G401.6 (cell line): ENCODE measurements at regions not wholly inside any gene's neighbourhood (a gene's known extent, or its start where the extent isn't known, plus 50 kb on each side); places are given as distances from the start of the nearest gene placed in this dataset.

Experiments used
- FAIRE-seq: peaks from 2 replicates; lab custom pipeline; 2012; peaks lifted over from hg19 to GRCh38; lab: Jason Lieb, UNC

DNA sequence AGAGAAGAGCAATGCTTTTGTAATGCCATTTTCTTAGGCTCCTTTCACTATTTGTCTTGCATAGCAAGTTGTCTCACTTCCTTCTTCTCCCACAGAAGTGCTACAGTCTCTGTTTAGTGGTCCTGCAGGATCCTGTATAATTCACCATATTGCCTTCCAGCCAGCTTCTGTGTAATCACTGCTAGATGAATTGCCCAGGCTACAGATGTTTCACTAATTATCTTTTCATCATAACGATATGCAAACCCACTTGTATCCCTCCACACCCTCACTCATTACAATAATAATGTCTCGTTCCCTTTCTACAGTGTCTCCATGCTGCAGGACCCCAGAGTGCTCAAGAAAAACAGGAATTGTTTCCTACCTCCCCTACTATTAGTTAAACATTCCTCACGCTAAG lies 402.9 kb downstream of the TBL1XR1 start:
- no peak for FAIRE-seq

DNA sequence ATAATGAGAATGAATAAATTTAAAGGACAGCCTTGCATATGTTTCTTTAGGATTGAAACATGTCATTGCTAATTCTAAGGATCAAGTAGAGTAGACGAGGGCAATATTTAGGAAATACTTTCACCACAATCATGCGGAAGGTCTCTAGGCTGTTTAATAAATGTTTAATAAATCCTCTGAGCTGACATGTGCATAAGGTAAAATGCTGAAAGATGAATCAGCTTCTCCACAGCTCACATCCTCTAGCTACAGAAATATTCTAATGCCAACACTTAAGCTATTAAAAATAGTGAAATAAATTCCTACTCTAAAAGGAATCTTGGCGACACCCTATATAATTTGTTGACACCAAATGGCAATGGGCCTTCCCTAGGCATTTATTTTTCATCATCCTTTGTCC lies 407.3 kb downstream of the TBL1XR1 start:
- FAIRE-seq, result no peak

DNA sequence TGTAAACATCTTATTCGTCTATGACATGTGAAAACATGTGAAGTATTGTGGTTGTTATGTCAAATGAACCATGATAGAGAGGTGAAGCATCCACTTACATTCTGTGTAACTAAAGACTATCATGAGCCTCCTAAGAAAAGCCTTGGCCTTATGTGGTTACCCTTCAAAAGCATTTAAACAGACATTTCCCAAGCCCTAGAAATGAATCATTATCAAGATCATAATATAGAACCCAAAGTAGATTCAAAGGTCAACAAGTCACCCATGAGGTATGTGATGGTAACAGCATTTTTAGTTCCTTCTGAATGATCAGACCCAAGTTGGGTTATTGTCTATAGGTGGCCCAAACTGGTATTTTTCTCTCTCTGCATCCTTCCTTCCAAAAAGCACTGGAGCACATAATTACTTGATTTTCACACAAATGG lies 408.0 kb downstream of the TBL1XR1 start:
- no peak for FAIRE-seq

DNA sequence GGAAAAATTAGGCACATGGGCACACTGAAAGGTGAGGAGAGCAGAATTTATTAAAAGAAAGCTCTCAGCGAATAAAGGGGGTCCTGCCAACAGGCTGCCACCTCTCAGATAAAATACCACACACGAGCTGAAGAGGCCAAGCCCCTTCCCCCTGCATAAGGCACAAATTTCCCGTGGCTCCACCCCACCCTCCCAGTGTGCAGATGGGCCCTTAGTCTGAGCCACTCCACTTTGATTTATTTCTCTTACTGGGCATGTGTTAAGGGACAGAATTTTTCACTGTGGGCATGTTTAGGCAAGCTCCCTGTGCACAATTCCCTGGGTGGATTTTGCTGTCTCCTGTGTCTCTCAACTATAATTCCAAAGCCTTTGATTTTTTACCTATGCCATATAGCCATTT lies 409.8 kb downstream of the TBL1XR1 start:
- no peak for FAIRE-seq

DNA sequence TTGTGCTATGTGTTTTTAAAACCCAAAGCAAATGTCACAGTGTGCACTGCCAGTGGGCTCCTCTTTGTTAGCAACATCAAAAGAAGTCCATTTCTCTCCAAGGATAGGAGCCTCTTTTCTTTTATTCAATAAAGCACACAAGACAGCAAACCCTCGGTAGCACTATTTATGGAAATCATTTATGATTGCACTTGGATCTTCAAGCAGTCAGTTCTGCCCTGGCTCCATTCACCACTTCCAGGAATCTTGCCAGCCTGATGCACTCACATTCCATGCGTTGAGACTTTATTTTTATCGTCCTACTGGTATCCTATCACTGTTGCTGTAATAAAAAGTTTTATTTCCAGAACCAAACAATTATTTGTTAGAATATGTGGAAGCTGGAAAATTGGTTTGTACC lies 412.1 kb downstream of the TBL1XR1 start:
- FAIRE-seq, result no peak

DNA sequence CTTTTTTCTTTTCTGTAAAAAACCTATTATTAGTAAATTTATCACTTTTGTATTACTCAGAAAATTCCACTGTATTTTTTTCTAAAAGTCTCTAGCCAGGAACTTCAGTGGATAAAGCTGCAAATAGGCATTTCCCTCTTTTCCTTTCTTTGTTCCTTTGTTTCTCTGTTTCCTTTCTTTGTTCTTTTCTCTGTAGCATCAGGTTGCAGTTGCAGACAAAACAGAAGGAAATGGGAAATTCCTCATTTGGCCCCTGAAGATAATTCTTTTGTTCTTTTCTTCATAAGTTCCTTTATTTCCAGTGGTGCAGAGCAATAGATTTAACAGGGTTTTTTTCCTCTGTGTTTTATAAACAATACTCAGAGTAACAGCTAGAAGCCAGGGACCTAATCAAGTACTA lies 416.5 kb downstream of the TBL1XR1 start:
- no peak for FAIRE-seq

DNA sequence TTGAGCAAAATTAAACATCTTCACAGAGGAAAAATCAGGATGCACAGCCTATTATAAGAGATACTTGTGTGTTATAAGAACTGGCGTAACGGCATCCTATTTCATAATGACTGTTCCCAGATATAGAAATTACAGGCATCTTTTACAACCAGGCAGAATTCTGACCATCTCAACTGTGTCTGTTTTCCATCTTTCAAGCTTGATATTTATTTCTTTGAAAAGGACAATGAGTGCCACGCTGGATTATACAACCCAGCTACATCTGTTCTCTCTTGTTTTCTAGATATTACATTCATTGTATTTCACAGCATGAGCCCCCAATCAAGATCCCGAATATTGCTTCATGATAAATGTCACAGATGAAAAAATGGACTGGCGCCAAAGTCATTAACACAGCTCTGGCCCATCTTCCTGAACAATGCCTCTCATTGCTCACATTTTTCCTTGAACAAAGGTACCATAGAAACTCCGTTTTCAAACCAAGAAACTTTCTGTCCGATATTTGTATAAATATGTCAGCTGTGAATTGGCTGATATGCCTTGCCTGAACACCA lies 420.6 kb downstream of the TBL1XR1 start:
- FAIRE-seq, result no peak

DNA sequence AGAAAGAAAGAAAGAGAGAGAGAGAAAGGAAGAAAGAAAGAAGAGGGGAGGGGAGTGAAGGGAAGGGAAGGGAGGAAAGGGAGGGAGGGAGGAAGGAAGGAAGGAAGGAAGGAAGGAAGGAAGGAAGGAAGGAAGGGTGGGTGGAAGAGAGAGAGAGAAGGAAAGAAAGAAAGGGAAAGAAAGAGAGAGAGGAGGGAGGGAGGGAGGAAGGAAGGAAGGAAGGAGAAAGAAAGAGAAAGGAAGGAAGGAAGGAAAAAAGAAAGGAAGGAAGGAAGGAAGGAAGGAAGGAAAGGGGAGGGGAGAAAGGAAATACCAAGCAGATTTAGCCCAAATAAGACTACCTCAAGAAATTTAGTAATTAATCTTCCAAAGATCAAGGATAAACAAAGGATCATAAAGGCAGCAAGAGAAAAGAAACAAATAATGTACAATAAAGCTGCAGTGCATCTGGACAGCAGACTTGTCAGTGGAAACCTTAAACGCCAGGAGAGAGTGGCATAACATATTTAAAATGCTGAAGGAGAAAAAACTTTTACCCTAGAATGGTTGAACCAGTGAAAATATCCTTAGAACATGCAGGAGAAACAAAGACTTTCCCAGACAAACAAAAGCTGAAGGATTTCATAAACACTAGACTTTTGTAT lies 427.6 kb downstream of the TBL1XR1 start:
- no peak for FAIRE-seq

DNA sequence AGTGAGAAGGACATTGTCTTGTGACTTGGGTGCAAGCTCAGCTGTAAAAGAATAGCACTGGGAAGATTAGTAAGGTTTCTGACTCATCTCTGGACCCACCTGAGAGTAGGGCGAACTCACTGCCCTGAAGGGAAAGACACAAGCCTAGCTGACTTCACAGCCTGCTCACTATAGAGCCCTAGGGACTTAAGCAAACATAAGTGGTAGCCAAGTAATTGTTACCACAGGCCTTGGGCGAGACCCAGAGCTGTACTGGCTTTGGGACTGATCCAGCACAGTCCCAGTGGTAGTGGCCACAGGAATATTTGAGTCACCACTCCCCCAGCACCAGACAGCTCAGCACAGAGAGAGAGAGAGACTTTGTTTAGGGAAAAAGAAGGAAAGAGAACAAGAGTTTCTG lies 429.9 kb downstream of the TBL1XR1 start:
- FAIRE-seq, result no peak

DNA sequence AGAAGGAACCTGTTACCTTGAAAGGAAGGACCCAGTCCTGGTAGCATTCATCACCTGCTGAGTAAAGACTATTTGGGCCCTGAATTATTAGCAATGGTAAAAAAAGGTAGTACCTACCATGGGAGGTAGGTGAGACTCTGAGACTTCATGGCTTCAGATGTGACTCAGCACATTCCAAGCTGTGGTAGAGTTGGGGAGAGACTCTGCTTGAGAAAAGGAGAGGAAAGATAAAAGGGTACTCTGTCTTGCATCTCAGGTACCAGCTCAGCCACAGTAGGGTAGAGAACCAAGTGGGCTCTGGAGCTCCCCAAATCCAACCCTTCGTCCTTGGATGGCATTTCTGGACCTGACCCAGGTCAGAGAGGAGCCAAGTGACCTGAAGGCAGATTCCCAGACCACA lies 430.4 kb downstream of the TBL1XR1 start:
- no peak for FAIRE-seq

DNA sequence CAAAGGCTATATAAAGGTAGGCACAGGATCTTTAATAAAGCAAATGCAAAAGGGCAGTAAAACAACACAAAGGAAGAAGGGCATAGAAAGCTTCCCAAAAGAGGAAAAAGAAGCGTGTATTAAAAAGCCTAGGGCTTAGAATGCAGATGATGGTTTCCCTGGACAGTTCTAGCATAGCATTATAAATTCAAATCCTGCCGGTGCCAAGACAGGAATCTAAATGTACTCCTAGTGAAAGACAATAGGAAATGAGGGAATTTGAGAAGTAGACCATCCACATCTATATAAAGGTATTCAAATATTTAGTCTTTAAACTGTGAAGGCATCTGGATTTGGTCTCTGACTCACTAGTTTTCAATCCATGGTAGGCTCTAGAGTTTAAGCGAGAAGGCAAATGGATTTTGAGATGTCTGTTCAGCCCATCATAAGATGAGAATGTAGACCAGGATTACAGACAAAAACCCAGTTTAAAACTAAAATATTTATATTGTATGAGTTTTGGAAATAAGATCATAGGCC lies 431.8 kb downstream of the TBL1XR1 start:
- no peak for FAIRE-seq

DNA sequence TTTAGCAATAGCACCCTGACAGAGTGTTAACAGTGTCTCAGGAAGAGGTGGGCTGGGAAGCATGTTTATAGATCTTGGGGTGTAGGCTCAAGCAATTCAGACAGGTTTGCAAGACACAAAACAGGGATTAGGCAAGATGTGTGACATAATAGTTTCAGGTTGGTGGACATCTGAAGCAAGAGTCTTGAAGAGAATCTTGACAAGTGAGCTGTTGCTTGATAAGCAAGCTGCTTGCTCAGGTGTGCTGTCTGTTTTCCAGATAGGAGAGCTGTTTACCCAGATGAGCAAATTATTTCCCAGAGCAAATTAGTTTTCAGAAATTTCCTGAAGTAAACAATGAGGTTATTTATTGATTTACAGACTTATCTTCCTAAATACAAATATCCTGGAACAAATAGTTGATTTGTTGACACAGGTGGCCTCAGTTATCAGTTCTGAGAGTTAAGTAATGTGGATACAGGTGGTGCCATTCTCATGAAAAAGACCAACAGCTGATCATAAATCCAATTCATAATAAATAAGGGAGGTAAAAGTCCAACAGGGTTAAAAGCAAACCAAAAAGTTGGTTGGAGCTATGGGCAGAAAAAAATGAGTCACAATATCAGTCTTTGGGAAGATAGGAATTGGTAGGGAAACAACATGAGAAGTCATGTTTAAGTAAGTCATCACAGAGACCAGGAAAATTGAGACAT lies 437.3 kb downstream of the TBL1XR1 start:
- no peak for FAIRE-seq

DNA sequence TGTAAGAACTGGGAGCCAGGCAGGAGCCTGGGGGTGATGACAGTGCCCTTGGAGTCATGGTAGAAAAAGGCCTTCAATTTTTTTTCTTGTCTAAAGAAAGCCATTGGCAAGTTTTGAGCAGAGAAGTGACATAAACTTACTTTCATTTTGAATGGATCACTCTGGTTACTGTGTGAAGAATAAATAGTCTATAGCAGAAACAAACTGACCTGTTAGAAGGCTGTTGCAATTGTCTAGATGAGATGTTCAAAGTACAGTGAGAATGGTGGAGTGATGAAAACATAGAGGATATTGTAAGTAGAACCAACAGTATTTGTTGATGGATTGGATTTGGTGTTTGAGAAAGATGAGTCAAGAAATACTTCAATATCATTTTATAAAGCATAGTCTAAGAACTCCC lies 439.9 kb downstream of the TBL1XR1 start:
- no peak for FAIRE-seq

DNA sequence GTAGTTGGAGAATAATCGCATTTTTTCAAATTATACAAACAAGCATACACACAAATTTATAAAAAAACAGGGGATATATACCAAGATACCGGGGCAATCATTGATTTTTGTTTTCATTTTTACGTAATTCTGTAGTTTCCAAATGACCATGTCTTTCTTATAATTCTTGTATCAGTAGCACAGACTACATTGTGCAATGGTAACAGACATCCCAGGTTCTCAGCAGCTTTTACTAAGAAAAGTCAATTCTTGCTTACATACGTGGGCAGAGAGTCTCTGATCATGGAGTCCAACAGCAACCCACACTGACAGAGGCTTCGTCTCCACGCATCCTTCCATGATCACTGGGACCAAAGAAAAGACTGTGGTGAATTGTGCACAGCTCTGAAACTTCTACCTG lies 441.3 kb downstream of the TBL1XR1 start:
- no peak for FAIRE-seq

DNA sequence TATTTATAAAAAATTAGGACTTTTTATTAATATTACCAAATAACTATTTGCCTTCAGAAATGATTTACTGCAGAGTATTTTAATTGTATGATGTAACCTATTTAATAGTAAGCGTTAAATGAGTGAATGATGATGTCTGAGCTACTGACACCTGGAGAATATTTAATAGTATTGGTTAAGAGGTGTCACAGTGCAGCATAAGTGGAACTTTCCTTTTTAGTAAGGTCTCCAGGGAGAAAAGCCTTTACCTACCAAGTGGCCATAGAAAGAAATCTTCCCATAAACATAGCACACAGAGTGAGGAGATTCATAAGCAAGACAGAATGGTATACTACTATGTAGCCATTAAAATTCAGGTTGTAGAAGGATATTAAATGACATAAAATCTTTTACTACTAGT lies 441.7 kb downstream of the TBL1XR1 start:
- no peak for FAIRE-seq

DNA sequence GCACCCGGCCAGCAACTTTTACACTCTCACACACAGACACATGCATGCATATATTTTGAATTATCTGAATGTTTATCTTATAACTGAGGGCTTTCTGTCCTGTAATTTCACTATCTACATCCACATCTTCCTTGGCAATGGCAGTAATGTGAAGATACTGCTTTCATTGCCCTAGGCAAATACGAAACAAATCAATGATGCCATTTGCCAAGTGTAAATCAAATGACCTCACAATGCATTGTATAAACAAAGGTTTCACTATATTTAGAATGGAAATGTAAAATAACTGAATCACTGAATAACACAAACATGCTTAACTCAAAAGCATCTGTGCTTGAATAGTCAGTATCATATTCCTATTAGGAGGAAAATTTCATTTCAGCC lies 455.6 kb downstream of the TBL1XR1 start:
- no peak for FAIRE-seq

DNA sequence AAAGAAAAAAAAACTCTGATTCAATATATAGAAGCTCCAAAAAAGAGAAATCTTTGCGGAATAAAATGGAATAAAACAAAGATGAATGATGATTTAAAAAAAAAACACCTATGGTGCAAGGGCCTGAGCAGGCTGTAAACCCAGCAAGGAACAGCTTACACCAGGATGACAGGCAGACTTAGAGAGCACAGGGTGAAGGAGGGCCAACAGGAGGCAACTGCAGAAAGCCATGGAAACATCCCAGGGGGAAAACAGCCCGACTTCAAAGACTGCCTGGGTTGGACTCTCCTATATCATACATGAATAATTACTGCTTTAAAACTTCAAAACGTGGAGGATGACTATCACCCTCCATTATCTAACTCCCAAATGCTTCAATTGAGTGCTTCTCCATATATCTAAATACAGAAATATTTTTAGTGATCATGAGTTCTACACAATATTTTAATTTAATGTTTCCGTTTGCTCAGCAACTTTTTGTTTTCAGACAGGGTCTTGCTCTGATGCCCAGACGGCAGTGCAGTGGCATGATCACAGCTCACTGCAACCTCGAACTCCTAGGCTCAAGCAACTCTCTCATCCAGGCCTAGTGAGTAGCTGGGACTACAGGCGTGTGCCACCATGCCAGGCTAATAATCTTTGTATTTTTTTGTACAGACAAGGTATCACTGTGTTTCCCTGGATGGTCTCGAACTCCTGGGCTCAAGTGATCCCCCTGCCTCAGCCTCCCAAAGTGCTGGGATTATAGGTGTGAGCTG lies 456.2 kb downstream of the TBL1XR1 start:
- no peak for FAIRE-seq

DNA sequence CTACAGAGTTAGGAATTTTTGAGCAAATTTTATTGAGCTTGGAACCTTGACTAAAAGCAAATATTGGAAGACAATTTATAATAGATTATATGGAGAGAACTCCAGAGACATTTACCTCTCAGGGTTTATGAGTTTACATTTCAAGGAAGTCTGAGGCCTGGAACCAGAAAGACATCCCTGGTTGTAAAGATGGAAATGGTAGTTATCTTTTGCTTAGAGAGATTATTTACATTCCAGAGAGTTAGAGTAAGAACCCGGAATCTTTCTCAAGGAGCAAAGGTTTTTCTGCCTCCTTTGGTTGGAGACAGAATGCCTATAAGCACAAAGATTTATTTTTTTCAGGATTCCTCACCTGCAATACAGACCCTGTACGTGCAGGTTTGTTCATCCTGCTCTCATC lies 458.1 kb downstream of the TBL1XR1 start:
- FAIRE-seq, result no peak

DNA sequence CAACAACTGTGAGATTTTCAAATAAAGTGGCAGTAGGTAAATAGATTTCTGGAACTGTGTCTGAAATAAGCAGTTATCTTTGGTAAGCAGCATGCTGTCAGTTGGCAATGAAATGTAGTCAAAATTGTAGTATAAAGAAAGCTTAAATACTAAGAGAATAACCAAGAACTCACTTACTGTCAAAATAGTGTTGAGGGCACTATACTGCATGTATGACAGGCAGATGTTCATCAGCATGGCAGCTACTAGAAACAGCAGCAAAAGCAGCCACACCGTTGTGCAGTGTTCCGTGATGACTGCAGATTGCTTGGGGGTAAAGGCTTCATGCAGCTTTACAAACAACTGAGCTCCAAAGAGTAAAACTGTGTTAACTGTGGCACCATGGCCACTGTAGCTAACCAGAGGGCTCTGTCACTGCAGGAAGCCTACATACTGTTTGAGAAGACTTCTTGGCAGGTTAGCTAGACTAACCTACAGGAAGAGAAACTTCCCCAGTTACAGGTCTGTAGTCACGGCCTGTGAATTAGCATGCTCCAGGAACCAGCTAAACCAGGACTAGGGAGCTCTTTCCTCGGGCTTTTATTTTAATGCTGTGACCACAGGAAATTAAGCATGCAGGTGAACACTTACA lies 459.7 kb downstream of the TBL1XR1 start:
- FAIRE-seq, result no peak

DNA sequence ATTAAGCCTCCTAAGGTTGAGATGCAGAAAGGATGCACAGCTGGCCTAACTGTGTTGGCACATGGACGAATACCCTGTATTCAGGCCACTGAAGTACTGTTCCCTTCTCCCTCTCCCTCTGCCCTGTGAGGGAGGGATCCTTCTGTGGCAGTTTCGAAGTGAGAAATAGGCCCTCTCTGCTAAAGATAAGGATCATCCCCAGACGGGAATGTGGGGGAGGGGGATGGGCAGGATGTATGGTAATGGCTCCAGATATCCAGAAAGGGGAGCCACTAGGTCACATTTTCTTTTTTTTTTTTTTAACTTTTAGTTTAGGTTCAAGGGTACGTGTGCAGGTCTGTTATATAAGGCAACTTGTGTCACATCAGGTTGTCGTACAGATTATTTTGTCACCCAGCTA lies 463.1 kb downstream of the TBL1XR1 start:
- FAIRE-seq, result no peak

DNA sequence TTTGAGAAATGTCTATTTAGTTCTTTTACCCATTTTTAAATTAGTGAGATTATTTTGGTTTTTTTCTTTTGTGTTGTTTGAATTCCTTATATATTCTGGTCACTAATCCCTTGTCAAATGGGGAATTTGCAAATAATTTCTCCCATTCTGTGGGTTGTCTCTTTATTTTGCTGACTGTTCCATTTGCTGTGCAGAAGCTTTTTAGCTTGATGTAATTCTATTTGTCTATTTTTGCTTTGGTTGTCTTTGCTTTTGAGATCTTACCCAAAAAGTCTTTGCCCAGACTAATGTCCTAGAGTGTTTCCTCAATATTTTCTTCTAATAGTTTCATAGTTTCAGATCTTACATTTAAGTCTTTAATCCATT lies 472.9 kb downstream of the TBL1XR1 start:
- FAIRE-seq, result no peak

DNA sequence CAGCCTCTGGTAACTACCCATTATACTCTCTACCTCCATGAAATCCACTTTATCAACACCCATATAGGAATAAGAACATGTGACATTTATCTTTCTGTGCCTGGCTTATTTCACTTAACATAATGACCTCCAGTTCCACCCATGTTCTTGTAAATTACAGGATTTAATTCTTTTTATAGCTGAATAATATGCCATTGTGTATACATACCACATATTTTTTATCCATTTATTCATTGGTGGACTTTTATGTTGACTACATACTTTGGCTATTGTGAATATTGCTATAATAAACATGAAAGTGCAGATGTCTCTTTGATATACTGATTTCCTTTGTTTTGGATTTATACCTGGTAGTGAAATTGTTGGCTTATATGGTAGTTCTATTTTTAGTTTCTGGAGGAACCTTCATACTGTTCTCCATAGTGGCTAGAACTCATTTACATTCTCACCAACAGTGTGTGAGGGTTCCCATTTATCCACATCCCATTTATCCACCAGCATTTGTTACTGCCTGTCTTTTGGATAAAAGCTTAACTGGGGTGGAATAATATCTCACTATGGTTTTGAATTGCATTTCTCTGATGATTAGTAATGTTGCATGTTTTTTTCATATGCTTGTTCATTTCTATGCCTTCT lies 473.4 kb downstream of the TBL1XR1 start:
- no peak for FAIRE-seq
